ENCODE measurements at regions not wholly inside any gene's neighbourhood (a gene's known extent, or its start where the extent isn't known, plus 50 kb on each side); places are given as distances from the start of the nearest gene placed in this dataset.

- ChIA-PET CTCF (no interaction called here), POLR2A (no interaction called here)
Measured at GRCh38 chr5:98099448-98100105, 673.9 kb upstream of the RGMB start.

- ChIA-PET POLR2A (no interaction called here), CTCF (no interaction called here)
Measured at GRCh38 chr5:98101131-98101530, 672.3 kb upstream of the RGMB start.

DNA sequence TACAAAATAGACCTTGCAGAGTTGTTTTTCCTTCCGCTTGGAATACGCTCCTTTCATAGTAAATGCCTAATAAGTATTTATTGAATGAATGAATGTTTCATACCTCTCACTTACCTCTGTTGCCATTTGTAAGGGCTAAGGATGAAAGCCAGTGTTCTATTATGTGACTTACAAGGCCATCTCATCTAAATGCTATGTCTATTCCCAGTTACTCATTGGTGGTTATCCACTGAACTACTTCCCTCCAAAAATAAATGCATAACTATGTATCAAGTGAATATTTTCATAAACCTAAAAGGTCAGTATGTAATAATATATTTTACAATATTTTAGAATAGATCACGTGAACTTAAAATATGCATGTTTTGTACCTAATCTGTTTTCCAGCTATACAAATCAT is 670.5 kb upstream of the RGMB start:
- ChIA-PET CTCF (no interaction called here), POLR2A (no interaction called here)

- ChIA-PET POLR2A (no interaction called here), CTCF (no interaction called here)
Measured at GRCh38 chr5:98103807-98104206, 669.7 kb upstream of the RGMB start.

DNA sequence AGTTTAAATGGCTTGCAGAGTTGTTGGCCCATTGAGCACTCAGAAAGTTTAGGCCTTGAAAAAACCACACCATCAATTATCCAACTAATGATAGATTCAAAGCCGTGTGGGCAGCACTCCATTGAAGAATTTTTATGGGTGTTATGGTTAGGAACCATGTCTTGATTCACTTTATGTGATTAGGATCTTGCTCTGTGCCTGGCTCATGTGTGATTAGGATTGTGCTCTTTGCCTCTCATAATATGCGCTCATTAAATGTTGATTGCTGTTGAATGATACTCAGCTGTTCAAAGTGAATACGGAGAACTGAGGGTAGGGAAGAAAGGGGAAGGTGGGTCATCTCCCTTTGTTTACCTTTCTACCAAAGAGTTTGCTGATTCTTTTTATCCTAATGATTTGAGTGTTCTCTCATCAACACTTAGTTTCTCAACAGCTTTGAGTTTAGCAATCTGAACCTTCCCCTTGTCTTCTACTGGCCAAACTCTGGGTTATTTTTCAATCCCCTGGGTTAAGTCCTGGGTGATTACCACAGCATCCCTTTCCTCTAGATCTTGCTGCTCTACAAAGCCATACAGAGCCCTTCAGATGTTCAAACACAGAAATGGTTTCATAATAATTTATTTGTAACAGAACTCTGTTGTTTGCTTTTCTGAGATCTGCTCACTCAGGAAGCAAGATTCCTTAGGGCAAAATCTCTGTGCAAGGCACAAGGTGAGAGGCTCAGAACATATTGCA is 668.8 kb upstream of the RGMB start:
- CTCF ChIA-PET, result no interaction called here

GRCh38 chr5:98105681-98106080 is 667.8 kb upstream of the RGMB start:
- ChIA-PET CTCF (no interaction called here), POLR2A (no interaction called here)

More for the DNA sequence above, 668.8 kb upstream of the RGMB start:
- POLR2A ChIA-PET, result no interaction called here

DNA sequence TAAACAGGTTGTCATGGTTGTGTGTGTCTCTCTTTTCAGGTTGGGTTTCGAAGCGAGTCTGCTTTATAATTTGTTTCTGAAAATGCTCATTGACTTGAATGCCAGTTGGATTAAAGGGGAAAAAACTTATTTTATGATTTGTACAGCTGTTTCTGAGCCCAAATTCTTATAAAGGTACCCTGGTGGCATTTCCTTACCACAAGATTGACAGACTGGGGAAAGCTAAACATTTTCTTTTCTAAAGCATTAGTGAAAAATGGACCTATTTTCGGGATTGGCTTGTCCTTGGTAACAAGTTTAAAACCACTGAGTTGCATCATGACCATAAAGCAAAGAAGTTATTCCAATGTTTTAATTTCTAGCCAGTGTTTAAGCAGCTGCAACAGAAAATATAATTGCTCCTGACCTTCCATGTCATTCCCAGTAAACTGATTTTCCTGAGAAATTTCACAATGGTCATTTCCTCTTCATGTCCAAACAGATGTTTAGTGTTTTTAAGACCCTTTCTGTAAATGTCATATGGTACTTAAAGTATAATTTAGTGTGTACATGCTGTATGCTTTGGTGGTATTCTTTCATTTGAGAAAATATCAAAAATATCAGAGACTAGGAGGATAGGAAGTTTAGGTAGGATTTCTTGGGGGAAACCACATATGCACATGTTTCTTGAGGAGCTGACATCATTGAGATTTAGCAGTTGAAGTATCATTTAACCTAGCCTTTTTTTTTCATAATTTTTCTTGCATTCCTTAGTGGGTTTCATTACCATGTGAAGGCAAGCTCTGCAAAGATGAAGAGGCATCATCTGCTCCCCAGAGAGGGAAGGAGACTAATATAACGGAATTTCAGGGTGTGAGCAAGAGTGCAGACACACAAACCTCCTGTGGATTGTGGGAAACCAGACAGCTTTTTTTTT is 667.1 kb upstream of the RGMB start:
- ChIA-PET CTCF (no interaction called here), POLR2A (no interaction called here)

DNA sequence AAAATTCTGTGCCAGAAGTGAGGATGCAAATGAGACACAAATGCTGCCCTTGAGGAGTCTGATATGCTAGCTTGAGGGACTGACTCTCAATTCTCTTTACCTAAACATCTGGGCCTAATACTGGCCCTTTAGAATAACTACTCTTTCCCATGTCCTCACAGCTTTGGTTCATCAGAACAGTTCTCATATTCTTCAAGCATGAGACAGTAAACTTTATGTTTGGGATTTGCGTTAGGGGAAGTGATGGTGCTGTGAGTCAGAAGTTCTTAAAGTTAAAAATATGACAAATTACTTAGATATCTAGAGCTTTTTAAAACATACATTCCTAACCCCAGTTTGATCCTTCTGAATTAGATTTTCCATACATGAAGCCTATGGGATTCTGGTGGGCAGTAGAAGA is 665.0 kb upstream of the RGMB start:
- ChIA-PET CTCF (no interaction called here), POLR2A (no interaction called here)

DNA sequence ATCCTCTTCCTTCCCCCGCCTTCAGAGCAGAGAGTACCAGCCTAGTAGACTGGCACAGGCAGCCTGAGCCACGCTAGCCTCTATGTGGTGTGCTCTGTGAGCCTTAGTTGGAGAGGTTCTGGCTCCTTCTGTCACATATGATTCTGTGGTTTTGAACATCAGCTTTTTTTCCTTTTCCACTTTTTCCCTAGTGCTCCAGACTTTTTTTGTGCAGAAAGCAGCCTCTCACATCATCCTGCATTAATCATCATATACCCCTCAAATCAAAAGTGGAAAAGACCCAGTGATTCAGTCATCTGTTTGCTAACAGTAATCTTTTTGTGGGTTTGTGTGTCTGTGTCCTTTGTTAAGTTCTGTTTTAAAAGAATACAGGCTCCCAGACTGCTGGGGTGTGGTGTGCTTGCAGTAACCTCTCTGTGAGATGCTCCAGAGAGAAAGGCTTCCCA is 663.9 kb upstream of the RGMB start:
- ChIA-PET POLR2A (no interaction called here), CTCF (no interaction called here)

DNA sequence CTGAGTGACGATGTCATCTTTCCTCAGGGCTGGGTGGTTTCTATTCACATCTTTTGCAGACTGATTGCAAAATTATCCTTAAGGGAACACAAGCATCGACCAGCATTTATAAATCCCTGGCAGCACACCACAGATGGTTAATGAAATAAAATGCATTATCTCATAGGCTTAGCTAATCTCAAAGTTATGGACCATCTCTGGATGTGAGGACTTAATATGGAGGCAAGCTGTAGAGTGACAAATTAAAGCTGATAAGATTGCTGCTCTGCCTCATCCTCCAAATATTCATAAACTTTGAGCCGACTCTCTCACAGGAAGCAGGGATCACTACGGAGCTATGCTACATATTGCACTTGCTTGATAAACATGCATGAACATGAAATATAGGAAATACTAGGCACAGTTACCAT is 663.2 kb upstream of the RGMB start:
- POLR2A ChIA-PET, result no interaction called here
- CTCF ChIA-PET, result no interaction called here

DNA sequence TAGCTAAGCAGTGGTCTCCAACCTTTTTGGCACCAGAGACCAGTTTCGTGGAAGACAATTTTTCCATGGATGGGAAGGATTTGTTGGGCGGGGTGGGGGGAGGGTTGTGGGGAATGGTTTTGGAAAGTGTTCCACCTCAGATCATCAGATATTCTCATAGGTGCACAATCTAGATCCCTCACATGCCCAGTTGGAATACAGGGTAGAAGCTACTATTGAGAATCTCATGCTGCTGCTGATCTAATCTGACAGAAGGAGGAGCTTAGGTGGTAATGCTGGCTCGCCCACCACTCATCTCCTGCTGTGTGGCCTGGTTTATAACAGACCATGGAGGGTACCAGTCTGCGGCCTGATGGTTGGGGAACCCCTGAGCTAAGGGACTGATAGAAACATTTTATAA is 662.7 kb upstream of the RGMB start:
- ChIA-PET CTCF (no interaction called here), POLR2A (no interaction called here)

DNA sequence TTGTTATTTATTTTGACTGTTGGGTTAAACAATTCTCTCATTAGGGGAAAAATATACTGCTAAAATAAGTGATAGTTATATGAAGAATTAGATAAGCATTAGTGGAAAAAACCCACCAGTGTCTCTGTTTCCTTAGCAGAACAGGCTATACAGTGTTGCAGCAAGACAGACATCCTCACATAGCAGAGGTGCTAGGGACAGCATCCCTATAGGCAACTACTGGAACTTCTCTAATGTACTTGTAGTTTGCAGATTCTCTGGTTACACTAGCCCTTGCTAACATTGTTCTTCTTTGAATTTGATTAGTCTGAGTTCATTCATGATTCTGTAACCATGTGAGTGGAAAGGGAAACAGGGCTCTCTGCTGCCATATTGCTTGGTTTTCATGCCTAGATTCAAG is 661.8 kb upstream of the RGMB start:
- CTCF ChIA-PET, result interaction anchor here (0.6 kb wide), 1 partner anchor 15 kb away, joined by 3 read pairs; no protein-coding TSS in a partner anchor
- POLR2A ChIA-PET, result no interaction called here

DNA sequence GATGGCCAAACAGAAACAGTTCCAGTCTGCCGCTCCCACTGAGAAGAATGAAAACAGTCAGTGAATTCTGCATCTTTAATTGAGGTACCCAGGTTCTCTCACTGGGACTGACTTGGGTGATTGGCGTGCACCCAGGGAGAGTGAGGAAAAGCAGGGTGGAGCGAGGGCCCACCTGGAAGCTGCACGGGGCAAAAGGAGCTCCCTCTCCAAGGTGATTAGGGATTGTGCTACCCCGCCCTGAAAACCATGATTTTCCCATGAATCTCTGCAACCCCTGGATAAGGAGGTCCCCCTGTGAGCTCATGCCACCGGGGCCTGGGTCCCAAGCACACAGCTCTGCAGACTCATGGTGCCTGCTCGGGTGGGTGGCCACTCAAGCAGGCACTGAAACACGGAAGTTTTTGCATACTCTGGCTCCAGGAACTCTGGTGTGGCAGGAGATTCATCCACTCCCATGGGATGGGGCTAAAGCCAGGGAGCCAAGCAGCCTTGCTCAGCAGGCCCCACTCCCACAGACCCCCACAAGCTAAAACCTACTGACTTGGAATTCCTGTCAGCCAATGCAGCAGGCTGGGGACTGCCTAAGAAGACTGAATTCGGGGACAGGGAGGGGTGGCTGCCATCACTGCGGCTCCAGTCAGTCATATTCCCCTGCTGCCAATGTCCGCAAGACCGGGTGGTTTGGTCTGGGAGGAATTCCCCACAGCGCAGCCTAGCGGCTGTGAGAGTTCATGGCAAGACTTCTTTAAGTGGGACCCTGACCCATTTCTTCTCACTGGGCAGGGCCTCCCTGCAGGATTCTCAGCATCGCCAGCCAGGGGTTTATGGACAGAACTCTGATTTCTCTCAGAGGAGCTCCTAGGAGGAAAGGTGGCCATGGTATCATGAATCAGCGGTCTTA is 652.2 kb upstream of the RGMB start:
- POLR2A ChIA-PET, result no interaction called here
- CTCF ChIA-PET, result no interaction called here

- CTCF ChIA-PET, result no interaction called here
- POLR2A ChIA-PET, result no interaction called here
Measured at GRCh38 chr5:98128271-98128670, 645.2 kb upstream of the RGMB start.

GRCh38 chr5:98128846-98129245 is 644.6 kb upstream of the RGMB start:
- CTCF ChIA-PET, result no interaction called here
- POLR2A ChIA-PET, result no interaction called here

DNA sequence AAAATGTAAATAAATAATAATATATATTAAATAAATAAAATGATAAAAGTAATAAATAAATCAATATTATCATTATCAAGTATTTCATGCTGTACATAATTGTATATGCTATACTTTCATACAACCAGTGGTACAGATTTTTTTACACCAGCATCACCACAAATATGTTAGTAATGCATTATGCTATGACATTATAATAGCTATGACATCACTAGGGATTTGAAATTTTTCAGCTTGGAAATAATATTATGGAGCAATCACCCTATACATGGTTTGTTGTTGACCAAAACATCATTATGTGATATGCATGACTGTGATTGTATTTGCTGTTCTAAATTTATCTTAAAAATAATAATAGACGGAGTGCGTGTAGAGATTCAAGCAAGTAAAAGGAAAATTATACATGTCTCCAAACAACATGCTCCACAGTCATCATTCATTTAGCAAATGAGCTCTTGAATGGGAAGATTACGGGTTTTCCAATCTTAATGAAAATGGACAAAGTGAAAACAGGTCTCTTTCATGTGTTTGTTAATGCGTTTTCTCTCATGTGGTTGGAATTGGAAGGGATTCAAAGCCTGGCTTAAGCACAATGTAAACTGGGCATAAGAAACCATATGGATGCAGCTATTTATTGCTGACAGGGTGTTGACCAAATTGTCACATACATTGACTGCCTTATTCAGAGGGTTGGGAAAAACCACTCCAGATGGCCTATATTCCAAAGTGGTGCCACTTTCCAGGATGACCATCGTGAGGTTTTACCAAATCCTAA is 643.0 kb upstream of the RGMB start:
- ChIA-PET CTCF (no interaction called here), POLR2A (no interaction called here)

DNA sequence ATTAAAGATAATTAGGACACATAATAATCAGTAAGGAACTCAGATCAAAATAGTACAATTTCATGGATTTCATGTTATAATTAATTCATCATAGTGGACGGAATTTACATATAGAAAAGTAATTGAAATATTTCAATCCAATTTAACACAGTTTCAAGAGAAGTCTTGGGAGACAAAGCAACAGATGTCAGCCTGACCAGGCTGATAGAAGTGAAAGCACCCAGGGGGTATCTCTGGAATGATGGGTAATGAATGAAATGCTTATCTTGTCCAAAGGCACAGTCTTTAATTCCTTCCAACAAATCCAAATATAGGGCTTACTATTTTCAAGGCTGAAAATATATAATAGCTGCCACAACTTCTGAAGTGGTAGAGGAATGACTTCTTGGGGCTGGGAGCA is 629.3 kb upstream of the RGMB start:
- ChIA-PET POLR2A (no interaction called here), CTCF (no interaction called here)

DNA sequence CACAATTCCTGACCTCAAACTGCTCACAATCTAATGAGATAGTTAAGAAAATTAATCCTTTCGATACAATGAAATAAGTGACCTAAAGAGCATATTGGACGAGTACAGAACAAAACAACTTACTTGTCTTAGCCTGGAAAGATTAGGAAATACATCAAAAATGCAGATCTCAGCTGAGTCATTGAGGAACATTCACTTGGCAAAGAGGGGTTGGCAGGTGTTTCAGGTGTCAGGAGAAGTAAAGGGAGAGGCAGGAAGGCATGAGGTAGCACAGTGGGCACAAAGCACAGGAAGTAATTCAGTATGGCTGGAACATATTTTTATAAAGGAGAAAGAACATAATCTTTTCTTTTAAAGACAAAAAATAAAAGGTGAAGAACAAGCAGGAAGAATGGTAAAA is 628.8 kb upstream of the RGMB start:
- CTCF ChIA-PET, result no interaction called here
- POLR2A ChIA-PET, result no interaction called here

- CTCF ChIA-PET, result no interaction called here
Measured at GRCh38 chr5:98157368-98157767, 616.1 kb upstream of the RGMB start.

More at GRCh38 chr5:98157368-98157767, 616.1 kb upstream of the RGMB start:
- POLR2A ChIA-PET, result no interaction called here

Measured in activated CD8-positive, alpha-beta memory T cell treated with anti-CD3 and anti-CD28 coated beads for 36 hours (primary cell).